22Rv1 (cell line): ENCODE measurements at regions not wholly inside any gene's neighbourhood (a gene's known extent, or its start where the extent isn't known, plus 50 kb on each side); places are given as distances from the start of the nearest gene placed in this dataset.

Experiments
- CTCF ChIP-seq: fragments of 450-650 bp; IDR thresholded peaks from 2 replicates; pipeline ENCODE4 v1.5.1; 2017; ENCODE audit warnings: mild to moderate bottlenecking
- ZFX ChIP-seq: fragments of 450-650 bp; IDR thresholded peaks from 2 replicates; pipeline ENCODE4 v1.6.1; 2017; ENCODE audit warnings: antibody characterized with exemption, borderline replicate concordance

- TF ChIP-seq CTCF (no peak), ZFX (no peak)
Measured at GRCh38 chr1:239854922-239855321, 236.8 kb upstream of the FMN2 start.
